ENCODE measurements at regions not wholly inside any gene's neighbourhood (a gene's known extent, or its start where the extent isn't known, plus 50 kb on each side); places are given as distances from the start of the nearest gene placed in this dataset.

GRCh38 chr2:19505199-19506136 is 147.0 kb upstream of the OSR1 start:
- ATAC-seq = no peak
- H3K4me3 ChIP-seq = no peak overlapping the region
- H3K9me3 ChIP-seq = no peaks in the 10 kb centered on the region
- no peaks in the 10 kb centered on the region for H3K36me3 ChIP-seq
- WGBS, 2 donors (ENCODE audit: low coverage in 1 of 2) = 27 to 49% methylated on average over 5 of the region's 5 CpGs
- no peak for TF ChIP-seq POLR2A (IDR thresholded peaks at IDR 0.05)
- TF ChIP-seq POLR2AphosphoS5 (IDR thresholded peaks at IDR 0.05) = no peak
- no peak for TF ChIP-seq EP300 (IDR thresholded peaks at IDR 0.05)
- no peak for TF ChIP-seq CTCF (IDR thresholded peaks at IDR 0.05)
- no peak overlapping the region for H3K27ac ChIP-seq
- H3K27me3 ChIP-seq = no peaks in the 10 kb centered on the region
- H3K4me1 ChIP-seq = peaks cover 0 to 8% (median 0%) of the 10 kb centered on the region in 3 donors

- no peaks in the 10 kb centered on the region for H3K9me3 ChIP-seq
- no peak for ATAC-seq
- H3K36me3 ChIP-seq = no peaks in the 10 kb centered on the region
- H3K27me3 ChIP-seq = no peaks in the 10 kb centered on the region
- H3K4me1 ChIP-seq = peaks cover 0 to 8% (median 0%) of the 10 kb centered on the region in 3 donors
- H3K27ac ChIP-seq = no peak overlapping the region
- H3K4me3 ChIP-seq = no peak overlapping the region
- WGBS, 2 donors (ENCODE audit: low coverage in 1 of 2) = 7 to 23% methylated on average over 3 to 4 of the region's 5 CpGs
- no peak for TF ChIP-seq EP300 (IDR thresholded peaks at IDR 0.05)
- peak; percentile 29 for TF ChIP-seq POLR2AphosphoS5 (IDR thresholded peaks at IDR 0.05)
Observed at GRCh38 chr2:19504400-19505198, 146.2 kb upstream of the OSR1 start.

GRCh38 chr2:19503915-19504314 is 145.5 kb upstream of the OSR1 start:
- WGBS, 2 donors (ENCODE audit: low coverage in 1 of 2) = 83 to 85% methylated on average over 3 of the region's 3 CpGs
- no peak overlapping the region for H3K27ac ChIP-seq
- H3K27me3 ChIP-seq = no peaks in the 10 kb centered on the region
- H3K9me3 ChIP-seq = no peaks in the 10 kb centered on the region
- H3K36me3 ChIP-seq = no peaks in the 10 kb centered on the region
- H3K4me1 ChIP-seq = peaks cover 0 to 8% (median 0%) of the 10 kb centered on the region in 3 donors
- no peak overlapping the region for H3K4me3 ChIP-seq
- TF ChIP-seq POLR2AphosphoS5 (IDR thresholded peaks at IDR 0.05) (no peak), CTCF (IDR thresholded peaks at IDR 0.05) (no peak), EP300 (IDR thresholded peaks at IDR 0.05) (no peak), POLR2A (IDR thresholded peaks at IDR 0.05) (no peak)
- ATAC-seq = no peak

- 75 to 93% methylated on average over 2 to 4 of the region's 4 CpGs for WGBS, 2 donors (ENCODE audit: low coverage in 1 of 2)
- Histone ChIP-seq H3K27ac (no peak overlapping the region), H3K9me3 (no peaks in the 10 kb centered on the region), H3K4me1 (peaks cover 0 to 8% (median 0%) of the 10 kb centered on the region in 3 donors), H3K36me3 (no peaks in the 10 kb centered on the region), H3K4me3 (no peak overlapping the region), H3K27me3 (no peaks in the 10 kb centered on the region)
- TF ChIP-seq POLR2AphosphoS5 (IDR thresholded peaks at IDR 0.05) (no peak), POLR2A (IDR thresholded peaks at IDR 0.05) (no peak), EP300 (IDR thresholded peaks at IDR 0.05) (no peak), CTCF (IDR thresholded peaks at IDR 0.05) (no peak)
- ATAC-seq = no peak
Observed at GRCh38 chr2:19503406-19503805, 145.0 kb upstream of the OSR1 start.

GRCh38 chr2:19500126-19500525 is 141.7 kb upstream of the OSR1 start:
- no peak for ATAC-seq
- Histone ChIP-seq H3K36me3 (no peaks in the 10 kb centered on the region), H3K4me3 (no peak overlapping the region), H3K27ac (no peak overlapping the region), H3K9me3 (no peaks in the 10 kb centered on the region), H3K27me3 (no peaks in the 10 kb centered on the region), H3K4me1 (peaks cover 0 to 8% (median 0%) of the 10 kb centered on the region in 3 donors)
- TF ChIP-seq POLR2AphosphoS5 (IDR thresholded peaks at IDR 0.05) (no peak), CTCF (IDR thresholded peaks at IDR 0.05) (no peak), POLR2A (IDR thresholded peaks at IDR 0.05) (no peak), EP300 (IDR thresholded peaks at IDR 0.05) (no peak)
